RWPE2 (cell line): ENCODE measurements at regions not wholly inside any gene's neighbourhood (a gene's known extent, or its start where the extent isn't known, plus 50 kb on each side); places are given as distances from the start of the nearest gene placed in this dataset.
"Not testable (repeated sequence)": the region's sequence is repeated elsewhere in the genome, so short reads cannot be mapped to it uniquely, and the experiment has no call there.

ENCODE experiments used
- ATAC-seq: fragments of 200-7000 bp; cut with Tn5 transposase; 3 replicates; pipeline ENCODE4 v1.9.1; 2021; ENCODE audit warnings: low read depth
- DNase-seq: peaks from one replicate; pipeline ENCODE4 v3.0.0-alpha.2; 2020; ENCODE audit warnings: low spot score
- H3K27ac ChIP-seq: fragments of 450-650 bp; 2 replicates; pipeline ENCODE4 v1.5.1; 2017; ENCODE audit warnings: mild to moderate bottlenecking; ENCODE audit not compliant: poor library complexity, severe bottlenecking
- H3K27me3 ChIP-seq: fragments of 250-450 bp; sonication (Bioruptor Pico); 2 replicates; pipeline ENCODE4 v1.5.1; 2021; ENCODE audit warnings: mild to moderate bottlenecking, moderate library complexity; ENCODE audit not compliant: insufficient read depth, poor library complexity, severe bottlenecking
- H3K36me3 ChIP-seq: fragments of 250-450 bp; sonication (Bioruptor Pico); 2 replicates; pipeline ENCODE4 v1.5.1; 2020; ENCODE audit warnings: low read depth, mild to moderate bottlenecking, moderate library complexity
- H3K4me1 ChIP-seq: fragments of 250-450 bp; sonication (Bioruptor Pico); 2 replicates; pipeline ENCODE4 v1.5.1; 2021; ENCODE audit warnings: mild to moderate bottlenecking, moderate library complexity; ENCODE audit not compliant: insufficient read depth, poor library complexity, severe bottlenecking
- H3K4me3 ChIP-seq: fragments of 250-450 bp; sonication (Bioruptor Pico); 2 replicates; pipeline ENCODE4 v1.5.1; 2021; ENCODE audit warnings: mild to moderate bottlenecking, moderate library complexity; ENCODE audit not compliant: severe bottlenecking
- H3K9me3 ChIP-seq: fragments of 250-450 bp; sonication (Bioruptor Pico); 2 replicates; pipeline ENCODE4 v1.5.1; 2021; ENCODE audit warnings: mild to moderate bottlenecking, moderate library complexity; ENCODE audit not compliant: severe bottlenecking
- CTCF ChIP-seq: fragments of 450-650 bp; IDR thresholded peaks from one replicate; pipeline ENCODE4 v1.5.1; 2017; ENCODE audit warnings: mild to moderate bottlenecking, moderate library complexity; ENCODE audit not compliant: poor library complexity, severe bottlenecking

GRCh38 chr3:151538456-151539393, 77.9 kb upstream of the IGSF10 start:
- H3K27me3 ChIP-seq = no peaks in the 10 kb centered on the region
- H3K4me1 ChIP-seq = peaks cover 11% of the 10 kb centered on the region
- H3K4me3 ChIP-seq = no peak overlapping the region
- no peak overlapping the region for H3K27ac ChIP-seq
- no peaks in the 10 kb centered on the region for H3K36me3 ChIP-seq
- no peak for TF ChIP-seq CTCF
- H3K9me3 ChIP-seq = no peaks in the 10 kb centered on the region
- no peak for ATAC-seq
- no peak for DNase-seq

- DNase-seq (no peak), ATAC-seq (0 out of 3 replicates have a peak, but pooled peaks have one; percentile 36)
- Histone ChIP-seq H3K9me3 (no peaks in the 10 kb centered on the region), H3K36me3 (no peaks in the 10 kb centered on the region), H3K4me3 (no peak overlapping the region), H3K27me3 (no peaks in the 10 kb centered on the region), H3K4me1 (peaks cover 10% of the 10 kb centered on the region), H3K27ac (no peak overlapping the region)
- TF ChIP-seq CTCF = no peak
These were observed 76.9 kb upstream of the IGSF10 start for GRCh38 chr3:151537726-151538125.

- no peak for ATAC-seq
- no peak for TF ChIP-seq CTCF
These were observed 65.9 kb upstream of the IGSF10 start for GRCh38 chr3:151526757-151527156.

GRCh38 chr3:151520105-151520504, 59.2 kb upstream of the IGSF10 start:
- TF ChIP-seq CTCF = no peak
- H3K4me1 ChIP-seq = no peaks in the 10 kb centered on the region
- no peak for ATAC-seq

More at GRCh38 chr3:151526757-151527156, 65.9 kb upstream of the IGSF10 start:
- Histone ChIP-seq H3K9me3 (no peaks in the 10 kb centered on the region), H3K4me1 (no peaks in the 10 kb centered on the region), H3K27ac (no peak overlapping the region), H3K27me3 (no peaks in the 10 kb centered on the region), H3K4me3 (no peak overlapping the region), H3K36me3 (no peaks in the 10 kb centered on the region)
- DNase-seq = no peak

GRCh38 chr3:151511433-151511832, 50.6 kb upstream of the IGSF10 start:
- not testable (repeated sequence) for DNase-seq, H3K4me3 ChIP-seq, H3K27ac ChIP-seq, H3K9me3 ChIP-seq, H3K27me3 ChIP-seq, ATAC-seq, H3K4me1 ChIP-seq, H3K36me3 ChIP-seq

More at GRCh38 chr3:151520105-151520504, 59.2 kb upstream of the IGSF10 start:
- H3K9me3 ChIP-seq = no peaks in the 10 kb centered on the region
- H3K27ac ChIP-seq = no peak overlapping the region
- H3K36me3 ChIP-seq = no peaks in the 10 kb centered on the region
- no peaks in the 10 kb centered on the region for H3K27me3 ChIP-seq
- no peak overlapping the region for H3K4me3 ChIP-seq
- DNase-seq = no peak
